Kidney tubule cell (primary cell): ENCODE measurements at regions not wholly inside any gene's neighbourhood (a gene's known extent, or its start where the extent isn't known, plus 50 kb on each side); places are given as distances from the start of the nearest gene placed in this dataset.

Experiments used
- DNase-seq: peaks from one replicate; pipeline ENCODE4 v3.0.0-alpha.2; 2018; ENCODE audit warnings: low spot score

GRCh38 chr1:94325377-94326302, 88.3 kb upstream of the ARHGAP29 start:
- DNase-seq, result peak; percentile 100

- peak; percentile 81 for DNase-seq
Measured at GRCh38 chr1:94324178-94324544, 86.8 kb upstream of the ARHGAP29 start.

- peak; percentile 70 for DNase-seq
Measured at GRCh38 chr1:94323311-94324177, 86.2 kb upstream of the ARHGAP29 start.

DNA sequence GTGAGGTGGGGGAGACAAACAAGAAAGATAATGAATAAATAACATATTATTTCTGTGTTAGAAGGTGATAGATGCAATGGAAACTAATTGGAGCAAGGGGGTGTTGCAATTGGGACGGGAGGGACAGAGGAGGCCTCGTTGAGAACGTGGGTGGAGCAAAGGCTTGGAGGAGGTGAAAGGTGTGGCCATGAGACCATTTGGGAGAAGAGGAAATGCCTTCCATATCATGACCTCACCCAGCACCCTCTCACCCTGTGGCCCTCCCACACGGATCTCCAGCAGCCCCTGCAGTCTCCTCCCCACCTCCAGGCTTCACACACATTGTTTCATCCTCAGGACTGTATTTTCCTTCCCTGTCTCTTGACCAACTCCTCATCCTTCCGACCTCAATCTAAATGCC, 85.3 kb upstream of the ARHGAP29 start:
- peak; percentile 97 for DNase-seq

DNA sequence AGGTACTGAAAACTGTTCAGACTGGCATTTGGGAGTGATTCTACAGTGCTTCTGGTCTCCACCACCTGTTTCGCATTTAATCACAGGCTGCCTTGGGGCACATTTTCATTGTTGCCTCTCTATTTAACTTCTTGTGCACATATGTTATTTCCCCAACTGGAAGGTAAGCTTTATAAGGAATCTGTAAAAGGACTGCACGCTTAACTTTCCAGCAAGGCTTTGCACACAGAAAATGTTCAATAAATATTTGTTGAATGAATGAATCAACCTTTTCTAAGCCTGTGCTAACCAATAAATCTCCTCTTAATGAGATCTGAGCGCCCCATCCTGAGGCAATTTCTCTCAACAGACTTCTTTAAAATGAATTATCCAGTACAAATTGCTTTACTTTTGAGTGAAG, 84.3 kb upstream of the ARHGAP29 start:
- no peak for DNase-seq

- DNase-seq, result peak; percentile 15
Measured at GRCh38 chr1:94319319-94320102, 82.1 kb upstream of the ARHGAP29 start.

DNA sequence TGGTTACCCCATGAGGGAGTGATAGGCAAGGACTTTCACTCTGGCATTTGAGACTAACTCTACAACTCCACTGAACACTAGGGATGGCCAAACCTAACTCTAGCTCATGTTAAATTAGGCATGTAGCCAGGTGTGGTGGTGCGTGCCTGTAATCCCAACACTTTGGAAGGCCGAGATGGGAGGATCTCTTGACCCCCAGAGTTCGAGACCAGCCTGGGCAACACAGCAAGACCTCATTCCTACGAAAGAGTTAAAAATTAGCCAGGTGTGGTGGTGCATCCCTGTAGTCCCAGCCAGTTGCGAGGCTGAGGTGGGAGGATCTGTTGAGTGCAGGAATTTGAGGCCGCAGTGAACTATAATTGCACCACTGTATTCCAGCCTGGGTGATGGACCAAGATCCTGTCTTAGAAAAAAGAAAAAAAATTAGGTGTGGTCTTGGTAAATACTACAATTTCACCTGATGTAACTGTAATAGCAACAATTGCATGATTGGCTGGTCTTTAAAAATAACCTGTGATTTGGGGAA, 81.2 kb upstream of the ARHGAP29 start:
- no peak for DNase-seq

DNA sequence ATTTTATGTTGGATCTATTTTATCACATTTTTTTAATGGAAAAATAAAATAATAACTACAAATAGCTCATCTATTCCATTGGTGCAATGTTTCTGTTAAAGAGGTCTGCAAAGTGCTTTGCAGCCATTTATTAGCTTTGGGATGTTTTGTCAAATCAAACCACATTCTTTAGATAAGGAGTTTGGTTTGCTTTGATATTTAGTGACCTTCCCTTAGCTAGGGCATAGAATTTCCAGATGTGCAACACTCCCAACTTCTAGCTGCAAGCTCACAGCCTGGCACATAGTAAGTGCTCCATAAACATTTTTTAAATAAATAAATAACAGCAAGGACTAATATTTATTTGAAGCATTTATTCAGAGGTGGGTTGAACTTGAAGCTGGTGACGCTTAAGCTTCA, 80.4 kb upstream of the ARHGAP29 start:
- no peak for DNase-seq

- peak; percentile 93 for DNase-seq
Measured at GRCh38 chr1:94316836-94317789, 79.7 kb upstream of the ARHGAP29 start.

DNA sequence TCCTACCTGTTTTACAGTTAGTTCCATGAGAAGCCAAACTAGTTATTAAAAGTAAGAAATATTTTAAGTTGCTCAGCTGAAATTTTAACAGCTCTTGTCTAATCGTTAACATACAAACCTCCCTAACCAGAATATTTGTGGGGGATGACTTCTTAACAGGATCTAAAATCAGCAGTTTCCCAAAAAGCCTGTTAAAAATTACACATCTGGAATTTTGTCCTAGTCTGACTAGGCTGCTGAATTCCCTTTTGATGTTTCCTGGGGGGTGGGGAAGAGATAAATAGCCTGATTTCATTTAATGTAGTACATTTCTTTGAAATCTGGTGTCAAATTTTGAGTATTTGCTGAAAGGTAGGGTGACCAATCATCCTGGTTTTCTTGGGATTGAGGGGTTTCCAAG, 78.8 kb upstream of the ARHGAP29 start:
- DNase-seq, result peak; percentile 92

DNA sequence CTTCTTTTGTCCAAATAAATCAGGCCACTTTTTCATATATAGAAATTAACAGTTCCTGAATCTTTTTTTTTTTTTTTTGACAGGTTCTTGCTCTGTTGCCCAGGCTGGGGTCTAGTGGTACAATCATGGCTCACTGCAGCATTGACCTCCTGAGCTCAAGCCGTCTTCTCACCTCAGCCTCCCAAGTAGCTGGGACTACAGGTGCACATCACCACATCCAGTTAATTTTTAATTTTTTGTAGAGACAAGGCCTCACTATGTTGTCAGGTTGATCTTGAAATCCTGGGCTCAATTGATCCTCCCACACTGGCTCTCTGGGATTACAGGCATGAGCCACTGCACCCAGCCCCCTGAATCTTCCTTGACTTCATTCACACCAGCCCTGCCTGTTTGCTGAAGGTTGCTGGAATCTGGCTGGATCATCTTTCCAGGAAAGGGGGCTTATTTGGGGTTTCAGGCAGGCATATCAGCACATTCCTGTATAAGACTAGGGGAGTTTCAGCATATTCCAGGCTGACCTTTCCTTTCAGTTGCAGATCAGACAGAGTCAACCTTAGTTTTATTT, 78.2 kb upstream of the ARHGAP29 start:
- peak; percentile 86 for DNase-seq

DNA sequence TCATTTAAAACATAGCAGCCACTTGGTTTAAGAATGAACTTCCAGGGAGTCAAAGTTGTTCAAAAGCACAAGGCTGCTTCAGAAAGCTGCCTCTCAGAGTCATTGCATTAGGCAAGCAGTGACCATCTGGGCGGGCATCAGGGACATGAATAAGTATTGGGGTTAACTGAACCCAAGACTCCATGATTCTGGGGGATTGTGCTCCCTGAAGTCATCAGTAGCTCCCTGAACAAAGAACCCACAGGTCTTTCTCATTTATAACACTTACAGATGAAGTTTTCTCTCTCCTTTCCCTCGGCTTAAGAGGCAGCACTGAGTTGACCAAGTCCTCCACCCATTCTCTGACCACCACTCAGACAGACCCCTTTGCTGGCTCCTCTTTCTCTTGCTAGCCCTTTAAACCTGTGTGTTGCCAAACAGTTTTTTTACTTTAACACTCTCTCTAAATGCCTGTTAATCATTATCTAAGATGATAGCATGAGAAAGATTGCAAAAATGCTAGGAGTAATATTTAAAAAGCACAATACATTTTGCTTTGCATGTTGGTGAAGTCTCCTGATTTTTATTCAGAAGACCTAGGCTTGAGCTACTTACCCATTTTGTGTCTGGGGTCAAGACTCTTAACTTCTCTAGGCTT, 77.0 kb upstream of the ARHGAP29 start:
- peak; percentile 58 for DNase-seq

DNA sequence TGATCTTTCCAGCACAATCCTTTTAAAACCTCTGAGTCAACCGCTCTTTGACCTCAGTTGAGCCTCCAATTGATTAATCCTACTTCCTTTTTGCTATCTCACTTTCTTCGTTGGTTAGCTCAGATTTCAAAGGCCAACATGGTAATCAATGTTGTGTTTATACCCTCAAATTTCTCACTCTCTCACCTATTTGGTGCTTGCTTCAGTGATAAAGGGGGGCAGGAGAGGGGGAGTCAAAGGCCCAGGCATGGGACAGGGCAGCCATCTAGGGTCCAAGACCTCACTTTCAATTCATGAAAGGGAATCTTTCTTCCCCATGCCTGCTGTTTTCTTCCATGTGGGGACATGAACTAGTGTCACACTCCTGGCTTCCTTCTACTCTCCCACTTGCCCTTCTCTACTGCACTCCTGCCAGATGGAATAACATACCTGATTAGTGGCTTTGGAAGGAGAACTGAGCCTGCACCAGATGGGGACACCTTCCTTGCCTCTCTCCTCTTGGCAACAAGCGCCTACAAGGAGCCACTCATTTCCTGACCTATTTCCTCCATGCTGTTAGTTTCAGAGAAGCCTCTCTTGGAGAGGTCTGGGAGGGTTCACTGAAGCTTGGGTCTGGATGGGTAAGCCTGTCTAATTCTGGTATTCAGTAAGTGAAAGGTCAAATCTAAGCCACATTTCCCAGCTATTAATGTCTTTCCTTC, 73.3 kb upstream of the ARHGAP29 start:
- no peak for DNase-seq

GRCh38 chr1:94309829-94310569, 72.6 kb upstream of the ARHGAP29 start:
- no peak for DNase-seq

DNA sequence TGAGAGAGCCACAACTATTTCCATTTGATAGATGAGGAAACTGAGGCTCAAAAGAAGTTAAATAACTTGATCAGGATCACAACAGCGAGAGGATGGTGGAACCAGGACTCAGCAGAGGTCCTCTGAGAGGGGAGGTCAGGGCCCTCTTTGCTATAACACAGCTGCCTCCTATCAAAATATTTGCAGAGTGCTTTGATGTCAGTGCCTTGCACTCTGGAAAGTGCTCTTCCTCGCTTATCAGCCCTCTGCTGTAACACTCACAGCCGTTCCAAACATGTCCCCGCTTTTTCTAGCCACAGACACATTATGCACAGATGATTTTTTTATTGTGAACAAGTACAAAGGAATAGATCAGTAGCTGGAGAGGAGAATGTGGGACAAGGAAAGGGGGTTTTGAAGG, 71.8 kb upstream of the ARHGAP29 start:
- no peak for DNase-seq

DNA sequence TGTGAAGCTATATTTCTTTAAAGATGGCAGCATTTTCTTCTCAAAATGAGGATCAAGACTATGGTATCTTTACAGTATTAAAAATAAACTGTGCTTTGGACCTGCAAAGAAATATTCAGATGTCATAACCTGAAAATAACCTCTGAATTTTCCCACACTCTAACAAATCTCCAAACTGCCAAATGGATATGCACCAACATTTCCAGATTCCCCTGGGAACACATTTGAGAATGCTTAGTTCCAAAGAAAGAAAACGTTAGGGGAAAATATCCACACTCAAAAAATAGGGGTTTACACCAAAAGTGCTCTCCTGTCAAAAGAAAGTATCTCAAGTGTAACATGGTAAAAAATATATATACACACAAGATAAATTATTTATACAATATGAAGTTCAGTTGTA, 69.1 kb upstream of the ARHGAP29 start:
- no peak for DNase-seq

GRCh38 chr1:94305704-94306103, 68.3 kb upstream of the ARHGAP29 start:
- DNase-seq, result peak; percentile 76

GRCh38 chr1:94304553-94304952, 67.2 kb upstream of the ARHGAP29 start:
- DNase-seq, result peak; percentile 46

DNA sequence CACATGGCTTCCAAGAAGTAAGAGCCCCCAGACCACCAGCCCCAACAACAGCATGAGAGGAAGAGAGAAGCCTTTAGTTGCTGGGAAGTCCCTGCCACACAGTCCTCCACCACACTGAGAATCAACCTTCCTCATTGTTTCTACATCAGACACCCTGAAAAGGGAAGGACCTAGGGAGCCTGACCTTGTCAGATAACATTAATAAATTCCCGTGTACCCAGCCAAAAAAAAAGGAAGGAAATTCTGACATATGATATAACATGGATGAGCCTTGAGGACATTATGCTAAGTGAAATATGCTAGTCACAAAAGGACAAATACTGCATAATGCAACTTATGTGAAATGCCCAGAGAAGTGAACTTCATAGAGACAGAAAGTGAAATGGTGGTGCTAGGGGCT, 65.6 kb upstream of the ARHGAP29 start:
- DNase-seq, result no peak
